ENCODE measurements at regions not wholly inside any gene's neighbourhood (a gene's known extent, or its start where the extent isn't known, plus 50 kb on each side); places are given as distances from the start of the nearest gene placed in this dataset.

GRCh38 chr11:28874706-28875105 lies 766.5 kb downstream of the METTL15 start:
- DNase-seq = no peak

- no peak for DNase-seq
These were observed 762.9 kb downstream of the METTL15 start for GRCh38 chr11:28871090-28871489.

GRCh38 chr11:28863422-28863821 lies 755.2 kb downstream of the METTL15 start:
- no peak for DNase-seq

- DNase-seq = no peak
These were observed 752.7 kb downstream of the METTL15 start for GRCh38 chr11:28860893-28861292.

DNA sequence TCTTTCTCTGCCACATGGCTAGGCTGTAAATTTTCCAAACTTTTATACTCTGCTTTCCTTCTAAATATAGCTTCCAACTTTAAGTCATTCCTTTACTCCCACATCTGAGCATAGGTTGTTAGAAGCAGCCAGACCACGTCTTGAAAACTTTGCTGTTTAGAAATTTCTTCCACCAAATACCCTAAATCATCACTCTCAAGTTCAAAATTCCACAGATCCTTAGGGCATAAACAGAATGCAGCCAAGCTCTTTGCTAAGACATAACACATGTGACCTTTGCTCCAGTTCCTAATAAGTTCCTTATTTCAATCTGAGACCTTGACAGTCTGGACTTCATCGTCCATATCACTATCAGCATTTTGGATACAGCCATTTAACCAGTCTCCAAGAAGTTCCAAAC lies 749.9 kb downstream of the METTL15 start:
- no peak for DNase-seq

GRCh38 chr11:28849053-28849452 lies 740.9 kb downstream of the METTL15 start:
- no peak for DNase-seq

DNA sequence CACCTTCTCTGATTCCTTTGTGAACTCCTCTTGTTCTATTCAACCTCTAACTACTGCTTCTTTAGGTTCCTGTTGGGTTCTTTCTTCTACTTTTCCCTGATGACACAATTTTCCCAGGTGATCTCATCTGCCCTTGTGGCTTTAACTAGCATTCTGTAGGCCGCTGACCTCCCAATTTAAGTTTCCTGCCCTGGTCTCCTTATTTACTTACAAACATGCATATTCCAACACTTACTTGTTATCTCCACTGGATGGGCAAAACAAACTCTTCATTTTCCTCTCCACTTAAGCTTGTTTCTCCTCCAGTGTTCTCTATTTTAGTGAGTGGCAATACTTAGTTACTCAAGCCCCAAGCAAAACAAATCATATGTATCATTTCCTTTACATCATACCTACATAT lies 734.5 kb downstream of the METTL15 start:
- DNase-seq = no peak

- DNase-seq = no peak
These were observed 730.6 kb downstream of the METTL15 start for GRCh38 chr11:28838741-28839140.

- no peak for DNase-seq
These were observed 729.4 kb downstream of the METTL15 start for GRCh38 chr11:28837599-28837998.

- no peak for DNase-seq
These were observed 728.3 kb downstream of the METTL15 start for GRCh38 chr11:28836285-28837081.

DNA sequence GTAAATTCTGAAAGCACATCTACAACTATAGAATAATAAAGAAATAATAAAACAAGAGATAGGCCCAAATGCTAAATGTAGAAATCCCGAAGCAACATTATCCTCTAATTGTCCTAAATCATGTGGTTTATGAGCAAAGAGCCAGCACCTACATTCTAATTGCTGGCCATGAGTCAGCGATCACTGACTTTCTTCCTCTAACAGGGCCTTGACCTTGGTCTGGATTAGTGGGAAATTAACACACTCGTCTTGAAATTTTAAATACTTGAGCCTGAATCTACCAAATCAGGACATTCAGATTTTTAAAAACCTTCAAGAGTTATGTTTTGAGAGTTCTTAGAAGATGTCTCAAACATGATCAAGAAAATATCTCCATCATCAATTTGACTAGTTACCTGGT lies 727.6 kb downstream of the METTL15 start:
- no peak for DNase-seq

DNA sequence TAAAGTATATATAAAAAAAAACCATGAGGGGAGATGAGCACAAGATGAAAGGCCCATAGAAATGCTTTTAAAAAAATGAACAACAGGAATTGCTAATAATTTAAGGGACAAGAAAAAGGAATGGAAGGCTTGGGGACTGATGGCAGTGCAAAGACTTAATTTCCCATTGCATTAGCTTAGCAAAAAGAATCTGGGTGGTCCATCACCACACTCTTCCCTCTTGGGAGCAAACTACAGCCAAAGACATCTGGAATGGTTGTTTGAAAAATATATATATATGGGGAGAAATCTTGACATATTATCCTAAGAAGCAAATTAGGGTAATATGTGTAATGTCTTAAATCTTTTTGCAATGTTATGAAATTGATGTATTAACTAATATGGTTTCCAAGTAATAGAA lies 727.1 kb downstream of the METTL15 start:
- no peak for DNase-seq

DNA sequence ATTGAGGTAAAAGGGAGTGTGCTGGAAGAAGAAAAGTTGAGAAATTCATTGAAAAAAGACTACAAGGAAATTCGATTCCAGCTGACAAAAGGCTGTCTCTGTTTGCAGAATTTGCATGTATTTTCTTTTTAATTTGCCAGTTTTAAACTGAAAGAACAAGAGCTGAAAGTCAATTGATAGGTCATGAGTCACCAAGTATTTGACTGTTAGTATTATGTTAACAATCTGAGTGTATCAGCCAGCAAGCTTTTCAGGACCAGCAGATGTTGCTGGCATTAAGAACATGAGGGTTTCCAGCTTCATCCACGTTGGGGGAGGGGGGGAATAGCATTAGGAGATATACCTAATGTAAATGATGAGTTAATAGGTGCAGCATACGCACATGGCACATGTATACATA lies 726.7 kb downstream of the METTL15 start:
- no peak for DNase-seq

- DNase-seq = no peak
These were observed 725.5 kb downstream of the METTL15 start for GRCh38 chr11:28833670-28834069.

- DNase-seq = no peak
These were observed 725.0 kb downstream of the METTL15 start for GRCh38 chr11:28833169-28833568.

- DNase-seq = no peak
These were observed 718.6 kb downstream of the METTL15 start for GRCh38 chr11:28826807-28827206.

- DNase-seq = no peak
These were observed 714.4 kb downstream of the METTL15 start for GRCh38 chr11:28822576-28822975.

DNA sequence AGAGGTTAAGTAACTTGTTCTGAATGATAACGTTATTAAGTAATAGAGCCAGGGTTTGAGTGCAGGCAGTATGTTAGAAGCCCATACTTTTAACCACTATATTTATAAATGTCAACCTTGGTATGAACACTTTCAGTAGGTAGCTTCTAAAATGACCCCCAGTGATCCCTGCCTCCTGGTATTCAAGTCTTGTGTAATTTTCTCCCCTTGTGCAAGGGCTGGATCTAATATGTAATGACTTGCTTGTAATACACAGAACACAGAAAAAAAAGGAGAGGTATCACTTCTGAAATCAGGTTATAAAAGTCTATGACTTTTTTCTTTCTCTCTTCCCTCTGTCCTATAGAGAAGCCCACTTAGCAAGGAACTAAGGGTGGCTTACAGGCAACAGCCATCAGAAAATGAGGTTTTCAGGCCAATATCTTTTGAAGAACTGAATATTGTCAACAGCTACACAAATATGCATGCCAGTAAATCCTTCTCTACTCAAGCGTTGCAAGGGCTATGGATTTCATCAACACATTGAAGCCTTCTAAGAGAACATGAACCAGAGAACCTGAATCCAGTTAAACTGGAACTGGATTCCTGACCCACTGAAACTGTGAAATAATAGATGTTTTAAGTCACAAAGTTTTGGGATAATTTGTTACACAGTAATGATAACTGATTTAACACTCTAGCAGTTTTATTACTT lies 712.3 kb downstream of the METTL15 start:
- DNase-seq = no peak

- DNase-seq = no peak
These were observed 711.6 kb downstream of the METTL15 start for GRCh38 chr11:28819741-28820140.

GRCh38 chr11:28815110-28815509 lies 706.9 kb downstream of the METTL15 start:
- no peak for DNase-seq

DNA sequence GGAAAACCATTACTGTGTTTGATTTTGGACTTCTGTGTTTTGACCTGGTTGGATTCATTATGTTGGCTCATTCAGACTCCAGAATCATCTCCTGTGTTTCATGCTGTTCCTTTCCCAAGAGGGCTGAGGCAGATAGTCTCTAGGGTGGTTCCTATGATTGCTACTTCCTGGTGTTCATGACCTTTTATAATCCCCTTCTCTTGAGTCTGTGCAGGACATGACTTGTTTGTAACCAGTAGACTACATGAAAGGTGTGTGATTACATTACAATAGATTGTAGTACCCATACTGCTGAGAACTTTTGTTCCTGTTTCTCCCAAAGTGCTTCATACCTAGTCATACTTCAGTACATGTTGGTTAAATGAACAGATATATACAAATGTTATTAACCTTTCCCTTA lies 700.6 kb downstream of the METTL15 start:
- DNase-seq = no peak

GRCh38 chr11:28799316-28799715 lies 691.1 kb downstream of the METTL15 start:
- DNase-seq = no peak

- no peak for DNase-seq
These were observed 690.1 kb downstream of the METTL15 start for GRCh38 chr11:28798286-28798685.

GRCh38 chr11:28797536-28797935 lies 689.3 kb downstream of the METTL15 start:
- no peak for DNase-seq

- DNase-seq = no peak
These were observed 686.2 kb downstream of the METTL15 start for GRCh38 chr11:28794405-28794804.
